NB4 (cell line): ENCODE measurements at regions not wholly inside any gene's neighbourhood (a gene's known extent, or its start where the extent isn't known, plus 50 kb on each side); places are given as distances from the start of the nearest gene placed in this dataset.

Source experiments
- DNase-seq: peaks from one replicate; pipeline ENCODE4 v3.0.0; 2010; ENCODE audit warnings: low read depth
- H3K4me3 ChIP-seq: one replicate; pipeline ENCODE4 v1.5.1; 2011; ENCODE audit warnings: mild to moderate bottlenecking, low read depth, low read length, moderate library complexity
- MYC ChIP-seq: IDR thresholded peaks from 2 replicates; pipeline ENCODE4 v1.6.1; 2011; ENCODE audit warnings: low read depth, low read length
- POLR2A ChIP-seq: IDR thresholded peaks from 2 replicates; pipeline ENCODE4 v1.6.1; 2011; ENCODE audit warnings: mild to moderate bottlenecking; ENCODE audit not compliant: insufficient read length; ENCODE audit errors: extremely low read depth
- TF ChIP-seq, protein P1 (sequence below): IDR thresholded peaks from one replicate; pipeline ENCODE4 v1.5.1; 2012; ENCODE audit warnings: low read depth, low read length
- TF ChIP-seq, protein P2 (sequence below): IDR thresholded peaks from 2 replicates; pipeline ENCODE4 v1.6.1; 2011; ENCODE audit warnings: low read depth, low read length

GRCh38 chr13:97879646-97880310 lies 73.7 kb upstream of the IPO5 start:
- no peak overlapping the region for H3K4me3 ChIP-seq
- DNase-seq = no peak
- TF ChIP-seq, protein P1, sequence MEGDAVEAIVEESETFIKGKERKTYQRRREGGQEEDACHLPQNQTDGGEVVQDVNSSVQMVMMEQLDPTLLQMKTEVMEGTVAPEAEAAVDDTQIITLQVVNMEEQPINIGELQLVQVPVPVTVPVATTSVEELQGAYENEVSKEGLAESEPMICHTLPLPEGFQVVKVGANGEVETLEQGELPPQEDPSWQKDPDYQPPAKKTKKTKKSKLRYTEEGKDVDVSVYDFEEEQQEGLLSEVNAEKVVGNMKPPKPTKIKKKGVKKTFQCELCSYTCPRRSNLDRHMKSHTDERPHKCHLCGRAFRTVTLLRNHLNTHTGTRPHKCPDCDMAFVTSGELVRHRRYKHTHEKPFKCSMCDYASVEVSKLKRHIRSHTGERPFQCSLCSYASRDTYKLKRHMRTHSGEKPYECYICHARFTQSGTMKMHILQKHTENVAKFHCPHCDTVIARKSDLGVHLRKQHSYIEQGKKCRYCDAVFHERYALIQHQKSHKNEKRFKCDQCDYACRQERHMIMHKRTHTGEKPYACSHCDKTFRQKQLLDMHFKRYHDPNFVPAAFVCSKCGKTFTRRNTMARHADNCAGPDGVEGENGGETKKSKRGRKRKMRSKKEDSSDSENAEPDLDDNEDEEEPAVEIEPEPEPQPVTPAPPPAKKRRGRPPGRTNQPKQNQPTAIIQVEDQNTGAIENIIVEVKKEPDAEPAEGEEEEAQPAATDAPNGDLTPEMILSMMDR = no peak
- TF ChIP-seq MYC (no peak), POLR2A (no peak)
- TF ChIP-seq, protein P2, sequence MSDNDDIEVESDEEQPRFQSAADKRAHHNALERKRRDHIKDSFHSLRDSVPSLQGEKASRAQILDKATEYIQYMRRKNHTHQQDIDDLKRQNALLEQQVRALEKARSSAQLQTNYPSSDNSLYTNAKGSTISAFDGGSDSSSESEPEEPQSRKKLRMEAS = no peak

DNA sequence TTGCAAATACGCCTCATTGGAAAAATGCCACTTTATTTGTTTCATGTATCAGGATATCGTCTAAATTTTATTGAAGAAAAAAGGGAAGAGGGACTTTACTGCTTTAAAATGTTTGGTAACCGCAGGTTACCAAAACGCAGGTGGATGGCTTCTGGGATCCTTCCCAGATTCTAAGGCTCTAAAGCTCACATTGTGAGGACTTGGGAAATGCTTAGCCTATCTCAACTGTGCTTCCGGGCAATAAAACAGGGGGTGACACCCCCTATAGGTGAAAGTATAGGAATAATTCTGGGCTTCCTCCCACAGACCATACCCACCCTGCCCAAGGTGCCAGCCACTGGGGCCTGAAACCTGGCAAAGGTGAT lies 73.2 kb upstream of the IPO5 start:
- no peak for DNase-seq
- TF ChIP-seq, protein P1 = no peak
- TF ChIP-seq MYC (no peak), POLR2A (no peak)
- TF ChIP-seq, protein P2 = no peak
- H3K4me3 ChIP-seq = no peak overlapping the region

GRCh38 chr13:97881556-97881955 lies 71.9 kb upstream of the IPO5 start:
- no peak overlapping the region for H3K4me3 ChIP-seq
- TF ChIP-seq, protein P1 = no peak
- TF ChIP-seq POLR2A (no peak), MYC (no peak)
- TF ChIP-seq, protein P2 = no peak
- no peak for DNase-seq

DNA sequence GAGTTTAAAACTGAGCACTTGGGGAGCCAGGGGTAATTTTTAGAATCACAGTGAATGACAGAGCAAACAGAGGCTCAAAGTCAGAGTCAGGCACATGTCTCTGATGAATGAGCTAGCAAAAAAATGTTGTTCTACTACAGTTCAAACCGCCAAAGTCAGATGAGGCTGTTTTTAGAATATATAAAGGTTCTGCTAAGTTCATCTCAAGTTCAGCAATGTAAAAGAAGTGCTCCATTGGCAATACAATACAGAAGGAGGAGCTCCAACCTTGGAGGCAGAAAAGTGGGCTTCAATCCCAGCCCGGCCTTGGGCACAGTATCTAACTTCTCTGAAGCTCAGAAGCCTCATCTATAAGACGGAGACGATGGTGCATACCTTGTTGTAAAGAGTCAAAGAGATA lies 70.1 kb upstream of the IPO5 start:
- no peak overlapping the region for H3K4me3 ChIP-seq
- DNase-seq = no peak
- TF ChIP-seq POLR2A = no peak
- TF ChIP-seq, protein P2 = no peak
- TF ChIP-seq, protein P1 = no peak
- TF ChIP-seq MYC = no peak

DNA sequence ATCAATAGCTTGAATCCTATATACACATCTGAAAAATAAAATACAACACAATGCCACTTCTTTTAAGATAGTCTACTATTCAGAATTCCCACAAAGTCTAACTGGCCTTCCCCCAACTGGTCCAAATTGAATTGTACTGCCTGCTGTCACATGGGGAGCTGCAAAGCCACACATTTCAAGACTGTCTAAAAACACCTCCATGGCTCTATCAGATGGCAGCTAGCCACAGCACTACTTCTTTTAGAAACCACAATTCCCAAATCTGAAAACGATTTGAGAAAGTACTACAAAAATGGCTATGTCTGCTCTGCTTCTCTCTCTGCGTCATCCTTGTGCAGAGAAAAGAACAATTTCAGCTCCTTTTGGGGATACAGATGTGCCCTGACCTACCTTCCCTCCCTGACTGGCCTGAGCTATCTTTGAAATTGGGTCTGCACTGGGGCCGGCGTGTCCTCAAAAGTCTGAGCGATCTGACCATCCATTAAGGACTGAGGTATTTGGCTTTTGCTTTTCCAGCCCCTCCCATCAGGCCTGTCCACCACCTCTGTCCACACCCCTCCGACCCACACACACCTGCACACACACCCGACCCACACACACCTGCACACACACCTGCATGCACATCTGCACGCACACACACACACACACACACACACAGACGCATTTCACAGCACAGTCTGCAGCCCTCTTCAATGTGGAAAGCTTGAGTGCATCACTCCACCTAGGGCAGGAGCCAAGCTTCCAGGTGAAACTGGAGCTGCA lies 68.6 kb upstream of the IPO5 start:
- H3K4me3 ChIP-seq = no peak overlapping the region
- TF ChIP-seq, protein P2 = no peak
- DNase-seq = no peak

GRCh38 chr13:97885641-97886040 lies 67.8 kb upstream of the IPO5 start:
- H3K4me3 ChIP-seq = no peak overlapping the region
- DNase-seq = no peak
- TF ChIP-seq, protein P2 = no peak
- TF ChIP-seq MYC (no peak), POLR2A (no peak)
- TF ChIP-seq, protein P1 = no peak
